HepG2 (cell line): ENCODE measurements at regions not wholly inside any gene's neighbourhood (a gene's known extent, or its start where the extent isn't known, plus 50 kb on each side); places are given as distances from the start of the nearest gene placed in this dataset.

Experiments used
- ELF4 ChIP-seq: sonication (generic); formaldehyde crosslinking; IDR thresholded peaks from 2 replicates; pipeline ENCODE4 v1.5.0; 2020; ENCODE audit warnings: missing genetic modification reagents, mild to moderate bottlenecking, moderate library complexity, borderline replicate concordance
- ZNF816 ChIP-seq: sonication (generic); formaldehyde crosslinking; IDR thresholded peaks from 2 replicates; pipeline ENCODE4 v1.8.0; 2022; ENCODE audit warnings: missing genetic modification reagents, mild to moderate bottlenecking, borderline replicate concordance
- TF ChIP-seq, protein P1 (sequence below): sonication (generic); formaldehyde crosslinking; IDR thresholded peaks from 2 replicates; pipeline ENCODE4 v1.5.0; 2020; ENCODE audit warnings: mild to moderate bottlenecking, missing genetic modification reagents, moderate library complexity
- TF ChIP-seq, protein P2 (sequence below): sonication (generic); formaldehyde crosslinking; IDR thresholded peaks from 2 replicates; pipeline ENCODE4 v1.8.0; 2022; ENCODE audit warnings: mild to moderate bottlenecking, missing genetic modification reagents; ENCODE audit not compliant: insufficient replicate concordance

DNA sequence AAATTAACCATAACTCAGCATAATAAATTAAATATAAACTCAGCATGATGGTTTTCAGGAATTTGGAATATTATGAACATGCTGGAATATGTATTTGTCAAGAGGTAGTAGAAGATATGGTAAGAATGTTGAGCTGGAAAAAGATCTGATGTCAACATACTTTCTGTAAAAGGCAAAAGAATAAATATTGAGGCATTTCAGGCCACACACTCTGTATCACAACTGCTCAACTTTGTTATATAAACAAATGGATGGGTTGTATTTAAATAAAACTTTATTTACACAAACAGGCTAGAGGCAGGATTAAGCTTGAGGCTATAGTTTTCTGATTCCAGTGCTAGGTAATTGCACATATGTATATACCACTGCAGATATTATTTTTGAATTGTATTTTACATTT is 1409.4 kb downstream of the MRPL39 start:
- TF ChIP-seq ZNF816 = no peak
- TF ChIP-seq, protein P1, sequence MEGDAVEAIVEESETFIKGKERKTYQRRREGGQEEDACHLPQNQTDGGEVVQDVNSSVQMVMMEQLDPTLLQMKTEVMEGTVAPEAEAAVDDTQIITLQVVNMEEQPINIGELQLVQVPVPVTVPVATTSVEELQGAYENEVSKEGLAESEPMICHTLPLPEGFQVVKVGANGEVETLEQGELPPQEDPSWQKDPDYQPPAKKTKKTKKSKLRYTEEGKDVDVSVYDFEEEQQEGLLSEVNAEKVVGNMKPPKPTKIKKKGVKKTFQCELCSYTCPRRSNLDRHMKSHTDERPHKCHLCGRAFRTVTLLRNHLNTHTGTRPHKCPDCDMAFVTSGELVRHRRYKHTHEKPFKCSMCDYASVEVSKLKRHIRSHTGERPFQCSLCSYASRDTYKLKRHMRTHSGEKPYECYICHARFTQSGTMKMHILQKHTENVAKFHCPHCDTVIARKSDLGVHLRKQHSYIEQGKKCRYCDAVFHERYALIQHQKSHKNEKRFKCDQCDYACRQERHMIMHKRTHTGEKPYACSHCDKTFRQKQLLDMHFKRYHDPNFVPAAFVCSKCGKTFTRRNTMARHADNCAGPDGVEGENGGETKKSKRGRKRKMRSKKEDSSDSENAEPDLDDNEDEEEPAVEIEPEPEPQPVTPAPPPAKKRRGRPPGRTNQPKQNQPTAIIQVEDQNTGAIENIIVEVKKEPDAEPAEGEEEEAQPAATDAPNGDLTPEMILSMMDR (CRISPR knock-in tag) = no peak
- TF ChIP-seq, protein P2, sequence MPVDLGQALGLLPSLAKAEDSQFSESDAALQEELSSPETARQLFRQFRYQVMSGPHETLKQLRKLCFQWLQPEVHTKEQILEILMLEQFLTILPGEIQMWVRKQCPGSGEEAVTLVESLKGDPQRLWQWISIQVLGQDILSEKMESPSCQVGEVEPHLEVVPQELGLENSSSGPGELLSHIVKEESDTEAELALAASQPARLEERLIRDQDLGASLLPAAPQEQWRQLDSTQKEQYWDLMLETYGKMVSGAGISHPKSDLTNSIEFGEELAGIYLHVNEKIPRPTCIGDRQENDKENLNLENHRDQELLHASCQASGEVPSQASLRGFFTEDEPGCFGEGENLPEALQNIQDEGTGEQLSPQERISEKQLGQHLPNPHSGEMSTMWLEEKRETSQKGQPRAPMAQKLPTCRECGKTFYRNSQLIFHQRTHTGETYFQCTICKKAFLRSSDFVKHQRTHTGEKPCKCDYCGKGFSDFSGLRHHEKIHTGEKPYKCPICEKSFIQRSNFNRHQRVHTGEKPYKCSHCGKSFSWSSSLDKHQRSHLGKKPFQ (CRISPR knock-in tag) = no peak
- TF ChIP-seq ELF4 (CRISPR knock-in tag) = no peak
